ENCODE measurements at regions not wholly inside any gene's neighbourhood (a gene's known extent, or its start where the extent isn't known, plus 50 kb on each side); places are given as distances from the start of the nearest gene placed in this dataset.

- H3K9me3 ChIP-seq = no peaks in the 10 kb centered on the region
- H3K4me1 ChIP-seq = no peaks in the 10 kb centered on the region
- TF ChIP-seq CTCF (IDR thresholded peaks at IDR 0.05) = no peak
- ATAC-seq (no peak), DNase-seq (no peak)
- no peak overlapping the region for H3K4me3 ChIP-seq
- no peak overlapping the region for H3K27ac ChIP-seq
- H3K36me3 ChIP-seq = no peaks in the 10 kb centered on the region
- intact Hi-C loops (cut with DNase I) = no loop called here
- H3K27me3 ChIP-seq = no peaks in the 10 kb centered on the region
These were observed 896.5 kb downstream of the GATA3 start for GRCh38 chr10:8950978-8951377.

- Histone ChIP-seq H3K36me3 (no peaks in the 10 kb centered on the region), H3K4me1 (no peaks in the 10 kb centered on the region), H3K9me3 (no peaks in the 10 kb centered on the region), H3K27me3 (no peaks in the 10 kb centered on the region), H3K4me3 (no peak overlapping the region), H3K27ac (no peak overlapping the region)
- DNase-seq (no peak), ATAC-seq (no peak)
- TF ChIP-seq CTCF (IDR thresholded peaks at IDR 0.05) = no peak
- intact Hi-C loops (cut with DNase I) = no loop called here
These were observed 897.1 kb downstream of the GATA3 start for GRCh38 chr10:8951440-8952089.

DNA sequence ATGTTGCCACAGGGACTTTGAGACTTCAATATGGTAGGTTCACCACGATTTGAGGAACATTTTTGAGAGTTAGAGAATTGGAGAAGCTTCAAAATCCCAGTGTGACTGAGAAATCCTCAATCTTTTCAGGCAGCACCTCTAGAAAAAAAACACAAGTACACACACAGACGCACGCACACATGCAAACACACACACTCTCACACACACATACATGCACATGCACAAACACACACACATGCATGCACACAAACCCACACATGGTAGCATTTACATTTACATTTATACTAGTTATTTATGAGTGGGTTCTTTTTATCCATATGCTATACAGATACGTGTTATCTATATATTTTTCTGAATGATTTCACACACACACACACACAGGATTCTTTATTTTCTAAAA is 901.9 kb downstream of the GATA3 start:
- DNase-seq (no peak), ATAC-seq (no peak)
- no peaks in the 10 kb centered on the region for H3K27me3 ChIP-seq
- no peaks in the 10 kb centered on the region for H3K4me1 ChIP-seq
- H3K36me3 ChIP-seq = no peaks in the 10 kb centered on the region
- H3K27ac ChIP-seq = no peak overlapping the region
- H3K9me3 ChIP-seq = no peaks in the 10 kb centered on the region
- no peak overlapping the region for H3K4me3 ChIP-seq
- intact Hi-C loops (cut with DNase I) = no loop called here
- TF ChIP-seq CTCF (IDR thresholded peaks at IDR 0.05) = no peak

DNA sequence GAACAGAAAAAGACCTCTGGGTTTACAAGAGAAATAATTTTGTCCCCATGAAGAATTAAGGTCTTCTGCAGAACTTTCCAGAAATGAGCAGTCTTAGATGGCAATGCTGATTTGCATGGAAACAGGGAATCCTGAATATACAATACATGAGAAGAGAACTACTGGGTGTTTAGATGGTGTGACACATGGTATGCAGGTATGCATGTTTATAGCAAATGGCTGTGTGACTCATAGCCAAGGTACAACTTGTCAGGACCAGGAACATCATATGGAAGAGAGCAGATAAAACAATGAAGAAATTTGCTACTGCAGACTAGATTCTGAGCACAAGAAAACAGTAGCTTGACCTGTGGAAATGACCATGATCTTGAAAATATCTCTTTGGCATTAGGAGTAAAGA is 907.8 kb downstream of the GATA3 start:
- Histone ChIP-seq H3K9me3 (no peaks in the 10 kb centered on the region), H3K36me3 (no peaks in the 10 kb centered on the region), H3K4me1 (no peaks in the 10 kb centered on the region), H3K27me3 (no peaks in the 10 kb centered on the region), H3K4me3 (no peak overlapping the region), H3K27ac (no peak overlapping the region)
- intact Hi-C loops (cut with DNase I) = no loop called here
- no peak for TF ChIP-seq CTCF (IDR thresholded peaks at IDR 0.05)
- no peak for DNase-seq
- no peak for ATAC-seq

DNA sequence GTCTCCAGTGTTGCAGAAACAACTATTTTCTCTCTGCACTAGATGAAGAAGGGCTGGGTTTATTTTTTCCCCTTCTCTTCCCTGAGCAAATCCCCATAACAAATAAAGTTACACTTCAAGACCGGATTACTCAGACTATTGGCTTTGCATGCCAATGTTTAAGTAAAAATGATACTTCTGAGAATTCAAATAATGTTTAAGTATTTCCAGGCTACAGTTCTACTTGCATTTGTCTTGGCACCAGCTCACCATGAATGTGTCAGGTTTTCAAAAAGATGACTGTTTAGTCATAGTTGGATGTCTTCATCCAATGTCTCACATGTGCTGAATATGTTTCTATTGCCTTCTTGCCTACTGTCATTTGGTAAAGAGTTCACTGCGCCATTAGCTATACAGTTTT is 912.6 kb downstream of the GATA3 start:
- no peaks in the 10 kb centered on the region for H3K27me3 ChIP-seq
- H3K4me1 ChIP-seq = no peaks in the 10 kb centered on the region
- TF ChIP-seq CTCF (IDR thresholded peaks at IDR 0.05) = no peak
- no peak overlapping the region for H3K4me3 ChIP-seq
- ATAC-seq = no peak
- H3K9me3 ChIP-seq = no peaks in the 10 kb centered on the region
- no peak overlapping the region for H3K27ac ChIP-seq
- intact Hi-C loops (cut with DNase I) = no loop called here
- no peak for DNase-seq
- H3K36me3 ChIP-seq = no peaks in the 10 kb centered on the region

- Histone ChIP-seq H3K27ac (no peak overlapping the region), H3K36me3 (no peaks in the 10 kb centered on the region), H3K9me3 (no peaks in the 10 kb centered on the region), H3K4me1 (no peaks in the 10 kb centered on the region), H3K4me3 (no peak overlapping the region), H3K27me3 (no peaks in the 10 kb centered on the region)
- no peak for ATAC-seq
- intact Hi-C loops (cut with DNase I) = no loop called here
- no peak for DNase-seq
- no peak for TF ChIP-seq CTCF (IDR thresholded peaks at IDR 0.05)
These were observed 915.4 kb downstream of the GATA3 start for GRCh38 chr10:8969853-8970252.
